ENCODE measurements at regions not wholly inside any gene's neighbourhood (a gene's known extent, or its start where the extent isn't known, plus 50 kb on each side); places are given as distances from the start of the nearest gene placed in this dataset.

- H3K4me3 Mint-ChIP-seq: no peak overlapping the region
- no peak for DNase-seq
- no peaks in the 10 kb centered on the region for H3K36me3 Mint-ChIP-seq (ENCODE audit: low read depth)
- H3K4me1 Mint-ChIP-seq: no peaks in the 10 kb centered on the region
- H3K27me3 Mint-ChIP-seq: no peaks in the 10 kb centered on the region
- H3K27ac Mint-ChIP-seq: no peak overlapping the region
- intact Hi-C loops (cut with micrococcal nuclease): no loop called here
- peaks cover 4% of the 10 kb centered on the region for H3K9me3 Mint-ChIP-seq
Measured at GRCh38 chr14:84225268-84225667, 1304.7 kb upstream of the FLRT2 start.

DNA sequence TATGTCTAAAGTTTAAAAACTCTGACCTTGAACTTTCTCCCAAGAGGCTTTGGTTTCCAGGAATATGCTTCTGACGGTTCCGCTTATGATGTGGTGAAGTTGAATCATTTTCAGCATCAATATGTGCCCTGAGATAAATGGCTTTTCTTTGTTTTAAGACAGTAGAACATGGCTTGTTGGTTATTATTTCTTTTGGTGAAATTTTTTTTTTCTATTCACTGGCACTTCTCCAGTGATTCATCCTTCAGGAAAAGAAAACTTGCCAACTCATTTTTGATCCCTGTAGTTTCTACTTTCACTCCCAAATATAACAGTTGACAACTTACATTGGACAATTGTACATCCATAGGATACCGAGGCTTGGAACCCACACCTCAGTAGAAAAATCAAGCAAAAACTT is 1301.2 kb upstream of the FLRT2 start:
- no peak overlapping the region for H3K4me3 Mint-ChIP-seq
- H3K4me1 Mint-ChIP-seq: no peaks in the 10 kb centered on the region
- H3K27me3 Mint-ChIP-seq: no peaks in the 10 kb centered on the region
- intact Hi-C loops (cut with micrococcal nuclease): no loop called here
- peaks cover 7% of the 10 kb centered on the region for H3K9me3 Mint-ChIP-seq
- no peak overlapping the region for H3K27ac Mint-ChIP-seq
- H3K36me3 Mint-ChIP-seq (ENCODE audit: low read depth): no peaks in the 10 kb centered on the region
- DNase-seq: no peak

GRCh38 chr14:84234281-84234680 is 1295.7 kb upstream of the FLRT2 start:
- no peak for DNase-seq
- no peaks in the 10 kb centered on the region for H3K4me1 Mint-ChIP-seq
- no peak overlapping the region for H3K27ac Mint-ChIP-seq
- H3K36me3 Mint-ChIP-seq (ENCODE audit: low read depth): no peaks in the 10 kb centered on the region
- no peaks in the 10 kb centered on the region for H3K27me3 Mint-ChIP-seq
- intact Hi-C loops (cut with micrococcal nuclease): no loop called here
- no peak overlapping the region for H3K4me3 Mint-ChIP-seq
- H3K9me3 Mint-ChIP-seq: peaks cover 13% of the 10 kb centered on the region

DNA sequence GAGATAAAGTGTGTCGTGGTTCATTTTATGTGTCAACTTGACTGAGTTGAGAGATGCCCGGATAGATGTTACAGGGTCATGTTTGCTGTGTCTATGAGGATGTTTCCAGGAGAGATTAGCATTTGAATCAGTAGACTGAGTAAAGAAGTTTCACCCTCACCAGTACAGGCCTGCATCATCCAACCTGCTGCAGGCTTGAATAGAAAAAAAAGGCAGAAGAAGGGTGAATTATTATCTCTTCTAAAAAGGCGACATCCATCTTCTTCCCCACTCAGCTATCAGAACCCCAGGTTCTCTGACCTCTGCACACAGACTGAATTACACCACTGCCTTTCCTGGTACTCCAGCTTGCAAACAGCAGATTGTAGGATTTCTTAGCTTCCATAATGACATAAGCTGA is 1293.7 kb upstream of the FLRT2 start:
- Mint-ChIP-seq H3K27me3 (no peaks in the 10 kb centered on the region), H3K36me3 (ENCODE audit: low read depth) (no peaks in the 10 kb centered on the region), H3K9me3 (peaks cover 10% of the 10 kb centered on the region), H3K4me3 (no peak overlapping the region), H3K4me1 (no peaks in the 10 kb centered on the region), H3K27ac (no peak overlapping the region)
- intact Hi-C loops (cut with micrococcal nuclease): no loop called here
- no peak for DNase-seq

DNA sequence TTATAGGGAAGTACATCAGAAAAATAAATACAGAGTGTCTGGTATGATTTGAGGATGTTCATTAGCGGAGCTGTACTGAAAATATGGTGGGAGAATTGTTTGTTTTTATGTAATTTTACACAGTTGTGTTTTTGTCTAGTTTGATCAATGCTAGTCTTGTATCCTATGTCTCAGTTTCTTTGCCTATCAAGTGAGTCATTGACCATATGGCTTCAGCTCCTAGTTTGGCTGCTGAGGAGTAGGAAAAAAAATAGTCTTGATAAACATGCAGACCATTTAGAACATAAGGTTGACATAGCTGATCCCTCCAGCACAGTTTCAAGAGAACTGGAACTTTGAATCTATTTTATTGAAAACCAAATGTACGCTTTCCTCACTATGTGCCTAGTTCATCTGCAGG is 1292.1 kb upstream of the FLRT2 start:
- Mint-ChIP-seq H3K4me3 (no peak overlapping the region), H3K9me3 (peaks cover 9% of the 10 kb centered on the region), H3K4me1 (no peaks in the 10 kb centered on the region), H3K27me3 (no peaks in the 10 kb centered on the region), H3K27ac (no peak overlapping the region), H3K36me3 (ENCODE audit: low read depth) (no peaks in the 10 kb centered on the region)
- intact Hi-C loops (cut with micrococcal nuclease): no loop called here
- no peak for DNase-seq

DNA sequence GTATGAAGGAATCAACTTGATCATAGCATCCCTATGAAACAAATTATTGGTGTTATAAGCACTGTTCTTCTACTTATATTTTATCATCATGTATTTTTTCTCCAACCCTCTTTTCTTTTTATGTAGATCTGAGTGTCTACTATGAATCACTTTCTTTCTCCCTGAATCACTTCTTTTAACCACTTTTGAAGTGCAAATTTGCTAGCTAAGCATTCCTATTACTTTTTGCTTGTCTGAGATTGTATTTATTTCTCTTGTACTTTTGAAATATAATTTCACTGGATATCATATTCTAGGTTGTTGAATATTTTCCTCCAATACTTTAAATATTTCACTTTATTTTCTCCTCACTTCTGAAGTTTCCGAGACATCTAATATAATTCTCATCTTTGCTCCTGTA is 1282.3 kb upstream of the FLRT2 start:
- no peak for DNase-seq
- intact Hi-C loops (cut with micrococcal nuclease): no loop called here
- H3K4me1 Mint-ChIP-seq: no peaks in the 10 kb centered on the region
- no peaks in the 10 kb centered on the region for H3K36me3 Mint-ChIP-seq (ENCODE audit: low read depth)
- H3K9me3 Mint-ChIP-seq: peaks cover 16% of the 10 kb centered on the region
- H3K27ac Mint-ChIP-seq: no peak overlapping the region
- H3K4me3 Mint-ChIP-seq: no peak overlapping the region
- no peaks in the 10 kb centered on the region for H3K27me3 Mint-ChIP-seq

DNA sequence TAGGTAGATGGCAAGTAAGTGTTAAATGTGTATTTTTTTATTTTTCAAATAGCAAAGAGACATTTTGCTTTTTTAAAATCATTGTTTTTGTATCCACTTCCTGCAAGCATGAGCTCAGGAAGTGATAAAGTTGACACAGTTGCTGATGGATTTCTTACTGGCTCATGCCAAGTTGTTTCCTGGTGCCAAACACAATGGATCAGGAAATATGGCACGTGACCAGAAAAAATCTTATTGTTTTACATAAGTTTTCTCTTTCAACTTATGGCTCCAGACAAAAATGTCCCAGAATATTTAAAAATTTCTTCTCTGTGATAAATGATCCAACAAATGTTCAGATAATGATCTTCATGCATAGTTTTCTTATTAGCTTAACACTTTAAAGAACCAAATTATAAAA is 1279.1 kb upstream of the FLRT2 start:
- H3K4me1 Mint-ChIP-seq: no peaks in the 10 kb centered on the region
- intact Hi-C loops (cut with micrococcal nuclease): no loop called here
- peaks cover 8% of the 10 kb centered on the region for H3K9me3 Mint-ChIP-seq

GRCh38 chr14:84251411-84252115 is 1278.4 kb upstream of the FLRT2 start:
- DNase-seq: no peak
- H3K9me3 Mint-ChIP-seq: peaks cover 8% of the 10 kb centered on the region
- H3K36me3 Mint-ChIP-seq (ENCODE audit: low read depth): no peaks in the 10 kb centered on the region
- H3K27ac Mint-ChIP-seq: no peak overlapping the region
- intact Hi-C loops (cut with micrococcal nuclease): no loop called here
- no peaks in the 10 kb centered on the region for H3K4me1 Mint-ChIP-seq
- H3K4me3 Mint-ChIP-seq: no peak overlapping the region
- H3K27me3 Mint-ChIP-seq: no peaks in the 10 kb centered on the region

More for the DNA sequence above, 1279.1 kb upstream of the FLRT2 start:
- no peak for DNase-seq
- Mint-ChIP-seq H3K27ac (no peak overlapping the region), H3K4me3 (no peak overlapping the region), H3K27me3 (no peaks in the 10 kb centered on the region), H3K36me3 (ENCODE audit: low read depth) (no peaks in the 10 kb centered on the region)

GRCh38 chr14:84252706-84253105 is 1277.2 kb upstream of the FLRT2 start:
- Mint-ChIP-seq H3K36me3 (ENCODE audit: low read depth) (no peaks in the 10 kb centered on the region), H3K4me3 (no peak overlapping the region), H3K9me3 (peaks cover 8% of the 10 kb centered on the region), H3K27me3 (no peaks in the 10 kb centered on the region), H3K4me1 (no peaks in the 10 kb centered on the region), H3K27ac (no peak overlapping the region)
- intact Hi-C loops (cut with micrococcal nuclease): no loop called here
- no peak for DNase-seq

GRCh38 chr14:84253326-84253725 is 1276.6 kb upstream of the FLRT2 start:
- Mint-ChIP-seq H3K4me1 (no peaks in the 10 kb centered on the region), H3K36me3 (ENCODE audit: low read depth) (no peaks in the 10 kb centered on the region), H3K27ac (no peak overlapping the region), H3K9me3 (peaks cover 8% of the 10 kb centered on the region), H3K27me3 (no peaks in the 10 kb centered on the region), H3K4me3 (no peak overlapping the region)
- DNase-seq: no peak
- intact Hi-C loops (cut with micrococcal nuclease): no loop called here

DNA sequence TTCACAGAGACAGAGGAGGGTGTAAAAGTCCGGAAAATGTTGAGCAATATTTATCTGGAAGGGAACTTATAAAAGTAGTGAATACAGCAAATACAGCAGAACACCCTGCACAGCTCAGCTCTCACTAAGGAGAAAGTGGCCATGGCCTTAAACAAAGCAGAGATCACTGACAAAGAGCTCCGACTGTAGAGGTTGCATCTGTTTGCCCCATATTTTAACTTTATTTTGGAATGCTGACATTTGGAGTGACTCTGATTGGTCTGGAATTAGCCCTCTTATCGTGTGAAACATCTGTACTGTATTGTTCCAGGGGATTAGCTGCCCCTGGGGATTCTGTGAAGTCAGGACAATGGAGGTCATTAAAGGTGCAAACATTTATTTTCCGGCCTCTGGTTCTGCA is 1275.7 kb upstream of the FLRT2 start:
- Mint-ChIP-seq H3K27ac (no peak overlapping the region), H3K27me3 (no peaks in the 10 kb centered on the region), H3K9me3 (peaks cover 5% of the 10 kb centered on the region), H3K36me3 (ENCODE audit: low read depth) (no peaks in the 10 kb centered on the region), H3K4me3 (no peak overlapping the region), H3K4me1 (no peaks in the 10 kb centered on the region)
- intact Hi-C loops (cut with micrococcal nuclease): no loop called here
- DNase-seq: no peak

DNA sequence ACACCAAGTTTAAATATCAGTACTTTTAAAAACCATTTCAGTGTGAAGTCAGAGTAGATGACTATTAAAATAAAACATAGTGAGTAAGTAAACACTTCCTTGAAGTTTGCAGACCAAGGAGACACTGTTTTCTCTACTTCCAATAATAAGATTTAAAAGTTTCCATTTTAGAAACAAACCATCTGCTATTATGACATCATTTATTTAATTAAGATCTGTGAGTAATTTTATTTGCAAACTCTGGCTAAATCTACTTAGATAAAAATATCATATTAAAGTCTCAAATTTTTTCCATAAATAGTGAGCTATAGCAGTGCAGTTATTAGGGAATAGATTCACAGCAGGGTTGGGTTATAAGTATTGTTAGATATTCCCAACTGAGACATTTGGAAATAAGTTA is 1267.0 kb upstream of the FLRT2 start:
- DNase-seq: no peak
- intact Hi-C loops (cut with micrococcal nuclease): no loop called here
- H3K4me1 Mint-ChIP-seq: no peaks in the 10 kb centered on the region
- peaks cover 3% of the 10 kb centered on the region for H3K9me3 Mint-ChIP-seq
- H3K27me3 Mint-ChIP-seq: no peaks in the 10 kb centered on the region
- H3K4me3 Mint-ChIP-seq: no peak overlapping the region
- no peaks in the 10 kb centered on the region for H3K36me3 Mint-ChIP-seq (ENCODE audit: low read depth)
- no peak overlapping the region for H3K27ac Mint-ChIP-seq

DNA sequence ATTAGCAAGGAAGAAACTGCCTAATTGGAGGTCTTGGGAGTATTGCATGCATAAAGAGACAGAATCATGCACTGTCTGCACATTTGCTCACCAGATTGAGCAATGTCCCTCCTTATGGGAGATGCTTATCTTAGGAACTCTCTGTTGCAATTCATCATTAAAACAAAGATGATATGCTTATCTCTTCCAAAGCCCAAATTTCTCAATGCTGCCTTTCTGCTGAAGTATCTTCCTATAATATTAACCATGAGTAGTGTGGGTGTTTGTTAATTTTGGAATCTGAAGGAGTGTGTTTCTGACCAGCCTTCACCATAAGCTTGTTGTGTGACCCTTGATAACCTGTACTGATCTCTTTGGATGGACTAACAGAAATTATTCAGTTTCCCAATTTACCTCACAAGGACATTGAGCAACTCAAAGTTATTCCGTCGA is 1257.6 kb upstream of the FLRT2 start:
- no peak for DNase-seq
- Mint-ChIP-seq H3K4me1 (no peaks in the 10 kb centered on the region), H3K27me3 (no peaks in the 10 kb centered on the region), H3K4me3 (no peak overlapping the region), H3K9me3 (peaks cover 3% of the 10 kb centered on the region), H3K27ac (no peak overlapping the region), H3K36me3 (ENCODE audit: low read depth) (no peaks in the 10 kb centered on the region)
- intact Hi-C loops (cut with micrococcal nuclease): no loop called here

GRCh38 chr14:84273181-84273580 is 1256.8 kb upstream of the FLRT2 start:
- Mint-ChIP-seq H3K4me3 (no peak overlapping the region), H3K4me1 (no peaks in the 10 kb centered on the region), H3K36me3 (ENCODE audit: low read depth) (no peaks in the 10 kb centered on the region), H3K9me3 (peaks cover 3% of the 10 kb centered on the region), H3K27me3 (no peaks in the 10 kb centered on the region), H3K27ac (no peak overlapping the region)
- DNase-seq: no peak
- intact Hi-C loops (cut with micrococcal nuclease): no loop called here

DNA sequence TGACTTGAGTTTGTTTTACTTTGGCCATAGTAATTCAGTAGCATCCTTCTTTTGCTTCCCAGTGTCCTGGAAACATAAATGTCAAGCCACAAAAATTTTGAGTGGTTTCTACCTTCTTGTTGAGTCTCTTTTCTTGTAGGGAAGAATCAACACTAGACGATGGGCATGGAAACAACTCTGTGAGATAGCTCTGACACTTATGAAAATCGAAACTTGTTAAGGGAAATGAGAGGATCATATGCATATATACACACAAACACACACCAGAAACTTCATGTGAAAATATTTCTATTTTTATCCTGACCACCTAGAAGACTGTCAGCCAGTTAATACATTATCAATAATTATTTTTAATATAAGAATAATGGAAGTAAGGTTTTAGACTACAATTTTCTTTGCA is 1247.3 kb upstream of the FLRT2 start:
- DNase-seq: no peak
- Mint-ChIP-seq H3K4me3 (no peak overlapping the region), H3K4me1 (no peaks in the 10 kb centered on the region), H3K27me3 (no peaks in the 10 kb centered on the region), H3K9me3 (peaks cover 3% of the 10 kb centered on the region), H3K27ac (no peak overlapping the region), H3K36me3 (ENCODE audit: low read depth) (no peaks in the 10 kb centered on the region)
- intact Hi-C loops (cut with micrococcal nuclease): no loop called here
